ENCODE measurements at regions not wholly inside any gene's neighbourhood (a gene's known extent, or its start where the extent isn't known, plus 50 kb on each side); places are given as distances from the start of the nearest gene placed in this dataset.

DNA sequence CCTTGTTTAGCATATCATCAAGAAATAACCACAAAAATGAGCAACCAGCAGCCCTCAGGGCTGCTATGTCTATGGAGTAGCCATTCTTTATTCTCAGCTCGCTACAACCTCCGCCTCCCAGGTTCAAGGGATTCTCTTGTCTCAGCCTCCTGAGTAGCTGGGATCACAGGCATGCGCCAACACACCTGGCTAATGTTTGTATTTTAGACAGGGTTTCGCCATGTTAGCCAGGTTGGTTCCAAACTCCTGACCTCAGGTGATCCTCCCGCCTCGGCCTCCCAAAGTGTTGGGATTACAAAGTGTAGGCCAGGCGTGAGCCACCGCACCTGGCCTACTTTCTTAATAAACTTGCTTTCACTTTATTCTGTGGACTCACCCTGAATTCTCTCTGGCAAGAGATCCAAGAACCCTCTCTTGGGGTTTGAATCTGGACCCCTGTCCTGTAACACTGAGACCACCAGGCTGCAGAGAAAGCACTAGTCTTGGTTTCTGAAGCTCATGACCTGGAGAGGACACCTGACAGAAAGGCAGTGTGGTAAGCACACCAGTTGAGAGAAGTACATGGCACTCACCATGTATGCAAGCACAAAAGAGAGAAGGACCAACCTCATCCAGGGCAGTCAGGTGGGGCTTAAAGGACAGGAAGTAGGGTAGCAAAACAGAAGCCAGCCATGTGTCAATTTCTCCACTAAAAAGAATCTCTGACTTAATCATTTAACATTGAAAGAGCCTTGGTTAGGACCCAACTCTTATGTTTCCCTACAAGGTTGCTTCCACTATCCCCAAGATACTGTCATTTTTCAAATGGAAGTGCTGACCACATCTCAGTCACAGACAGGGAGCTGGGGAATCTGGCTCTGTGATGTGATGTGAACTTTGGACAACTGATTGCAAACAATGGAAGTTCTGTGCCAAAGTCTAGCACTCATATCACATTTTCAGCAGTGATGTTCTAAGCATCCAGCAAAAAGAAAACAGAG lies 97.4 kb upstream of the DST start:
- no peak for DNase-seq (ENCODE audit: low read depth)
- TF ChIP-seq, protein P1, sequence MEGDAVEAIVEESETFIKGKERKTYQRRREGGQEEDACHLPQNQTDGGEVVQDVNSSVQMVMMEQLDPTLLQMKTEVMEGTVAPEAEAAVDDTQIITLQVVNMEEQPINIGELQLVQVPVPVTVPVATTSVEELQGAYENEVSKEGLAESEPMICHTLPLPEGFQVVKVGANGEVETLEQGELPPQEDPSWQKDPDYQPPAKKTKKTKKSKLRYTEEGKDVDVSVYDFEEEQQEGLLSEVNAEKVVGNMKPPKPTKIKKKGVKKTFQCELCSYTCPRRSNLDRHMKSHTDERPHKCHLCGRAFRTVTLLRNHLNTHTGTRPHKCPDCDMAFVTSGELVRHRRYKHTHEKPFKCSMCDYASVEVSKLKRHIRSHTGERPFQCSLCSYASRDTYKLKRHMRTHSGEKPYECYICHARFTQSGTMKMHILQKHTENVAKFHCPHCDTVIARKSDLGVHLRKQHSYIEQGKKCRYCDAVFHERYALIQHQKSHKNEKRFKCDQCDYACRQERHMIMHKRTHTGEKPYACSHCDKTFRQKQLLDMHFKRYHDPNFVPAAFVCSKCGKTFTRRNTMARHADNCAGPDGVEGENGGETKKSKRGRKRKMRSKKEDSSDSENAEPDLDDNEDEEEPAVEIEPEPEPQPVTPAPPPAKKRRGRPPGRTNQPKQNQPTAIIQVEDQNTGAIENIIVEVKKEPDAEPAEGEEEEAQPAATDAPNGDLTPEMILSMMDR (IDR thresholded peaks at IDR 0.05; ENCODE audit: insufficient read depth, low read length): no peak
- H3K4me3 ChIP-seq (ENCODE audit: low read depth, low read length): no peak overlapping the region

DNA sequence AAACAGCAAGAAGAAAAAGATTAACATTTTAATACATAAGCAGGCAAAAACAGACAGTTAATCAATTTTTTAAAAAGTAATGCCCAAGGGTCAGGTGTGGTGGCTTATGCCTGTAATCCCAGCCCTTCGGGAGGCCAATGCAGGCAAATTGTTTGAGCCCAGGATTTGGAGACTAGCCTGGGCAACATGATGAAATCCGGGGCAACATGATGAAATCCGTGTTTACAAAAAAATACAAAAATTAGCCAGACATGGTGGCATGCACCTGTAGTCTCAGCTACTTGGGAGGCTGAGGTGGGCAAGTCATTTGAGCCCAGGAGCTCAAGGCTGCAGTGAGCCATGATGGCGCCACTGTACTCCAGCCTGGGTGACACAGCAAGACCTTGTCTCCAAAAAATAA lies 94.1 kb upstream of the DST start:
- H3K4me3 ChIP-seq (ENCODE audit: low read depth, low read length): no peak overlapping the region
- TF ChIP-seq, protein P1 (IDR thresholded peaks at IDR 0.05; ENCODE audit: insufficient read depth, low read length): no peak
- DNase-seq (ENCODE audit: low read depth): no peak

DNA sequence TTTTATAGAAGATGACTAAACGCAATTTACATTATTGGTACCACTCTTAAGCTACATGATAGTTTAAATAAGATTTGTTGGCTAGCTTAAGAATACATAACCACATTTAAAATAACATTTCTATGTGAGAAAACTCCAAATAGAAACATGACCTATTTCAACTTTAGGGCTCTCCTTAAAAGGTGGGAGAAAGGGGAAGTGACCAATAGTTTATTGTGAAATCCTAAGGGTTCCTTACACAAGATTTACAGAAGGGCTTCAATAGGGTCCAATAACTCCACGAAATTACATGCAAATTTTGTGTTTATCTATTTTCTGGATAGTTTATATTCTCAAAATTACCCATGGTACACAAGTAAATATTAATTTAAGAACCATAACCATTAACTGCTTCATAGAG lies 91.6 kb upstream of the DST start:
- H3K4me3 ChIP-seq (ENCODE audit: low read depth, low read length): no peak overlapping the region
- no peak for DNase-seq (ENCODE audit: low read depth)
- TF ChIP-seq, protein P1 (IDR thresholded peaks at IDR 0.05; ENCODE audit: insufficient read depth, low read length): no peak

DNA sequence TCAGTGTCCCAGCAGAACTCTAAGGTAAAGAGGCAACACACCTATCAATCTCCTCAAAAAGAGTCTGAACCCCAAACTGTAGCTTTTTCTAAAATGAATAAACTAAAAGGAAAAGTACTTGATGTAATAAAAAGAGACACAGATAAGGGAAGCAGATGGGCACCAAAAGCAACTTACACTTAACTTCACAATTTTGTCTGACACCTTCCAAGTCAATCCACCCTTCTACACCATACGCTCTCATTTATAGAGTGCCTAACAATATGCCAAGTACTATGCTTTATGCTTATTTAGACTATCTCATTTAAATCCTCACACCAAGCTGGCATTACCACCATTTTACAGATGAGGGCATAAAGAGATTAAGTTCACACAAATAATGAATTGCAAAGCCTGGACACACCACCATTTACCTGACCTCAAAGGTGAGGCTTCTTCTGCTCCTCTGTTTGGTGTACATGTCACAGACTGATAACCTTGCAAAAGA lies 90.6 kb upstream of the DST start:
- TF ChIP-seq, protein P1 (IDR thresholded peaks at IDR 0.05; ENCODE audit: insufficient read depth, low read length): no peak
- H3K4me3 ChIP-seq (ENCODE audit: low read depth, low read length): no peak overlapping the region
- DNase-seq (ENCODE audit: low read depth): no peak

DNA sequence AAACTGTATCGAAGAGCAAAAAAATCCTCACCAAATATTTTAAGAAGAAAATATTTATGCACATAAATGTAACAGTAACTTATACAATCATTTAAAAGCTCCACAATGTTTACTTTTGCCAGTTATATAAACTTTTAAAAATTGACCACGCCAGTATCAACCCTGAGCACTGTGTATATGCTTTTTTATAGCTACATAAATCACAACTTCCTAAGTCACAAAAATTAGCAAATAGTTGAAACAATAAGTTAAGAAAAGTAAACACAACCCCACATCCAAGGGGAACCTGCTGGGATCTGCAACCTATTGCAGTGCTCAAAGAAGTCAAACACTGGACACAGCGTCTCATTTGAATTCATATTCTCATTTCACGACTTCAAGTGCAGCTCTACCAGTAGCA lies 89.8 kb upstream of the DST start:
- no peak for DNase-seq (ENCODE audit: low read depth)
- TF ChIP-seq, protein P1 (IDR thresholded peaks at IDR 0.05; ENCODE audit: insufficient read depth, low read length): no peak
- no peak overlapping the region for H3K4me3 ChIP-seq (ENCODE audit: low read depth, low read length)

DNA sequence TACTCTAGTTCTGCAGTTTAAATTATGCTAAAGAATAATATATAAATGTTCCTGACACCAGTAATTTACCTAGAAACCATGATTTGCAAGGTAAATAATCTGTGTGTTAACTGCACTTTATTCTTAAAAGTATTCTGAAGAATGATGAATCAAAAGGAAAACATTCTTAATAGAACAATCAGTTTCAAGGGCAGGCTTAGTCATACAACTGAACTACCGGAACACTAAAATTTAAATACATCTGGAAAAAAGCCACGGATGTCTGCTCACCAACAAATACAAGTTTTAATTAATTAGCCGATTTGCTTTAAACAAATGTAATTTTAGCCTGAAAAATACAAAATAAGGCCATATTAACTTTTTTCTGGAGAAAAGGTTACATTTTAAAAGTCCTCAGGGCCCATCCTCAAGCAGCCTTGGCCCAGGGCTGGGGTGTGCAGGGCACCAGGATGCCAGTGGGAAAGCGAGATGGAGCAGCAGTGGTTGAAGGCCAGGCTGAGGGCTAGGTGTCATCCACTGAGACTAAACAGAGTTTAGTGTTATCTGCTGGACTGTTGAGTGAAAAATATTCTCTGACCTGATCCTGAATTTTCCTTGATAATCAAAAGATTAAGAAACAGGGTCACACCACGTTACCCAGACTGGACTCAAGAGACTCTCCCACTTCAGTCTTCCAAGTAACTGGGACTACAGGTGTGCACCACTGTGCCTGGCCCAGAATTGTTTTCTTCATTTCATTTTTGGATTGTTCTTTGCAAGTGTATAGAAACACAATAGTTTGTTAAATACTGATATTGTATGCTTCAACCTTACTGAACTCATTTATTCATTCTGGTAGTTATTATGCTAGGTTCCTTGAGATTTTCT lies 88.2 kb upstream of the DST start:
- DNase-seq (ENCODE audit: low read depth): peak; percentile 66
- TF ChIP-seq, protein P1 (IDR thresholded peaks at IDR 0.05; ENCODE audit: insufficient read depth, low read length): no peak
- no peak overlapping the region for H3K4me3 ChIP-seq (ENCODE audit: low read depth, low read length)

Data from fibroblast of the aortic adventitia (primary cell).